Stomach (tissue), 8 donors: ENCODE measurements at regions not wholly inside any gene's neighbourhood (a gene's known extent, or its start where the extent isn't known, plus 50 kb on each side); places are given as distances from the start of the nearest gene placed in this dataset.
"Not testable (repeated sequence)": the region's sequence is repeated elsewhere in the genome, so short reads cannot be mapped to it uniquely, and the experiment has no call there.

Experiments
- DNase-seq, 2 donors: peaks; one replicate each; pipeline versions ENCODE4 v3.0.0 to v3.0.0-alpha.2; 2013 to 2019
- H3K27ac ChIP-seq, 5 donors: fragments of 200-600 bp in 4 of 5; sonication (generic) in 4 of 5; one replicate each; pipeline ENCODE4 v1.5.1; 2013 to 2019; ENCODE audit warnings: mild to moderate bottlenecking in 1 of 5, moderate library complexity in 1 of 5
- H3K27me3 ChIP-seq, 3 donors: fragments of 200-600 bp; sonication (generic); one replicate each; pipeline ENCODE4 v1.5.1; 2017 to 2019; ENCODE audit warnings: mixed run types in 1 of 3
- H3K36me3 ChIP-seq, 4 donors: fragments of 200-600 bp; sonication (generic); 1 replicate in 3 of 4; 2 replicates in 1 of 4; pipeline ENCODE4 v1.5.1; 2016 to 2019
- H3K4me1 ChIP-seq, 4 donors: fragments of 200-600 bp; sonication (generic); one replicate each; pipeline ENCODE4 v1.5.1; 2016 to 2019
- H3K4me3 ChIP-seq, 4 donors: fragments of 200-600 bp; sonication (generic) in 3 of 4; one replicate each; pipeline ENCODE4 v1.5.1; 2016 to 2019; ENCODE audit warnings: mild to moderate bottlenecking in 1 of 4
- H3K9me3 ChIP-seq, 4 donors: fragments of 200-600 bp; sonication (generic); one replicate each; pipeline ENCODE4 v1.5.1; 2016 to 2019
- CTCF ChIP-seq, 7 experiments: fragments of 450-650 bp in 4 of 7; fragments of 200-600 bp in 3 of 7; sonication (generic) in 3 of 7; IDR thresholded peaks; one replicate each; pipeline ENCODE4 v1.5.1; 2016 to 2019; ENCODE audit warnings: antibody characterized with exemption in 7 of 7, control low read depth in 2 of 7, mild to moderate bottlenecking in 1 of 7
- EP300 ChIP-seq: sonication (generic); formaldehyde crosslinking; IDR thresholded peaks from one replicate; pipeline ENCODE4 v1.6.1; 2017; ENCODE audit warnings: antibody characterized with exemption
- POLR2A ChIP-seq, 4 donors: fragments of 450-650 bp; IDR thresholded peaks; one replicate each; pipeline ENCODE4 v1.6.1; 2016; ENCODE audit warnings: antibody characterized with exemption in 4 of 4, control low read depth in 2 of 4, mild to moderate bottlenecking in 1 of 4, moderate library complexity in 1 of 4
- POLR2AphosphoS5 ChIP-seq, 3 donors: sonication (generic); formaldehyde crosslinking; IDR thresholded peaks; one replicate each; pipeline ENCODE4 v1.6.1; 2016; ENCODE audit warnings: antibody characterized with exemption in 3 of 3
- WGBS, 5 donors: extraction: QIAGEN DNeasy Blood & Tissue Kit in 3 of 5; methylation state at CpG; one replicate each; pipeline versions ENCODE4 v1.1.5 to v1.1.7; 2013 to 2018; 5-methylcytosine and 5-hydroxymethylcytosine counted together
- intact Hi-C: fragments of 100-400 bp; cut with DNase I; formaldehyde crosslinking; loops from one replicate; pipeline ENCODE4 v1.15.1; 2023; ENCODE audit warnings: low total_unique reads
- donor health status: healthy with polysubstance abuse.
- donor health status: Bipolar disorder and iron deficiency.
- donor health status: healthy.

- DNase-seq: no peak
- TF ChIP-seq EP300 (no peak), POLR2A (IDR thresholded peaks at IDR 0.05) (no peak), POLR2AphosphoS5 (IDR thresholded peaks at IDR 0.05) (no peak)
- no peaks in the 10 kb centered on the region for H3K4me1 ChIP-seq
- no peaks in the 10 kb centered on the region for H3K36me3 ChIP-seq
- no peaks in the 10 kb centered on the region for H3K9me3 ChIP-seq
- H3K27me3 ChIP-seq: peaks cover 0 to 6% (median 0%) of the 10 kb centered on the region in 3 donors
- H3K4me3 ChIP-seq: no peak overlapping the region
- intact Hi-C loops: no loop called here
- WGBS, 5 donors: 79 to 88% (median 86%) methylated on average over 6 of the region's 6 CpGs
- H3K27ac ChIP-seq: no peak overlapping the region
Measured at GRCh38 chr3:107916171-107916570, 174.7 kb downstream of the CD47 start.

GRCh38 chr3:107915706-107916105, 175.1 kb downstream of the CD47 start:
- DNase-seq: no peak
- H3K36me3 ChIP-seq: no peaks in the 10 kb centered on the region
- intact Hi-C loops: no loop called here
- H3K4me3 ChIP-seq: no peak overlapping the region
- no peak overlapping the region for H3K27ac ChIP-seq
- 94 to 100% (median 96%) methylated on average over 1 of the region's 1 CpG for WGBS, 5 donors
- no peaks in the 10 kb centered on the region for H3K4me1 ChIP-seq
- peaks cover 0 to 6% (median 0%) of the 10 kb centered on the region in 3 donors for H3K27me3 ChIP-seq
- no peak for TF ChIP-seq EP300
- TF ChIP-seq CTCF (IDR thresholded peaks at IDR 0.05): no peak
- TF ChIP-seq POLR2AphosphoS5 (IDR thresholded peaks at IDR 0.05): no peak
- no peaks in the 10 kb centered on the region for H3K9me3 ChIP-seq

GRCh38 chr3:107913701-107914100, 177.1 kb downstream of the CD47 start:
- no peak overlapping the region for H3K27ac ChIP-seq
- no peaks in the 10 kb centered on the region for H3K36me3 ChIP-seq
- TF ChIP-seq POLR2AphosphoS5 (IDR thresholded peaks at IDR 0.05) (no peak), POLR2A (IDR thresholded peaks at IDR 0.05) (no peak), CTCF (IDR thresholded peaks at IDR 0.05) (no peak), EP300 (no peak)
- peaks cover 0 to 6% (median 0%) of the 10 kb centered on the region in 3 donors for H3K27me3 ChIP-seq
- H3K4me3 ChIP-seq: no peak overlapping the region
- H3K9me3 ChIP-seq: no peaks in the 10 kb centered on the region
- no peak for DNase-seq
- intact Hi-C loops: no loop called here
- no peaks in the 10 kb centered on the region for H3K4me1 ChIP-seq

- intact Hi-C loops: no loop called here
- 68 to 82% (median 71%) methylated on average over 3 of the region's 3 CpGs for whole genome bisulfite sequencing, 5 donors
- H3K27me3 ChIP-seq: no peaks in the 10 kb centered on the region
- DNase-seq: peak in 1 of 2 donors; percentile 10
- TF ChIP-seq POLR2AphosphoS5 (IDR thresholded peaks at IDR 0.05): no peak
- no peak for TF ChIP-seq POLR2A (IDR thresholded peaks at IDR 0.05)
- TF ChIP-seq EP300: no peak
- TF ChIP-seq CTCF (IDR thresholded peaks at IDR 0.05): no peak
- no peaks in the 10 kb centered on the region for H3K36me3 ChIP-seq
- no peaks in the 10 kb centered on the region for H3K4me1 ChIP-seq
- no peaks in the 10 kb centered on the region for H3K9me3 ChIP-seq
- no peak overlapping the region for H3K27ac ChIP-seq
- H3K4me3 ChIP-seq: no peak overlapping the region
Measured at GRCh38 chr3:107911337-107912000, 179.4 kb downstream of the CD47 start.

GRCh38 chr3:107910713-107911259, 180.0 kb downstream of the CD47 start:
- no peaks in the 10 kb centered on the region for H3K36me3 ChIP-seq
- intact Hi-C loops: no loop called here
- no peaks in the 10 kb centered on the region for H3K4me1 ChIP-seq
- WGBS, 5 donors: 54 to 75% (median 61%) methylated on average over 4 of the region's 4 CpGs
- no peak overlapping the region for H3K27ac ChIP-seq
- peak in 1 of 2 donors; percentile 14 for DNase-seq
- TF ChIP-seq POLR2A (IDR thresholded peaks at IDR 0.05): no peak
- TF ChIP-seq EP300: no peak
- no peak for TF ChIP-seq CTCF (IDR thresholded peaks at IDR 0.05)
- no peak for TF ChIP-seq POLR2AphosphoS5 (IDR thresholded peaks at IDR 0.05)
- H3K9me3 ChIP-seq: no peaks in the 10 kb centered on the region
- H3K27me3 ChIP-seq: no peaks in the 10 kb centered on the region
- no peak overlapping the region for H3K4me3 ChIP-seq

GRCh38 chr3:107909583-107909982, 181.2 kb downstream of the CD47 start:
- WGBS, 5 donors: 61 to 97% (median 91%) methylated on average over 3 of the region's 3 CpGs

More at GRCh38 chr3:107909583-107909982, 181.2 kb downstream of the CD47 start:
- intact Hi-C loops, H3K27ac ChIP-seq, H3K4me1 ChIP-seq, H3K27me3 ChIP-seq, DNase-seq, H3K36me3 ChIP-seq, H3K4me3 ChIP-seq, H3K9me3 ChIP-seq: not testable (repeated sequence)
